Stimulated activated CD4-positive, alpha-beta T cell treated with anti-CD3 and anti-CD28 coated beads, Interleukin-4, amount 100 ng/mL, for 24 hours (primary cell): ENCODE measurements at regions not wholly inside any gene's neighbourhood (a gene's known extent, or its start where the extent isn't known, plus 50 kb on each side); places are given as distances from the start of the nearest gene placed in this dataset.
"Not testable (repeated sequence)": the region's sequence is repeated elsewhere in the genome, so short reads cannot be mapped to it uniquely, and the experiment has no call there.

Experiments used
- DNase-seq: peaks from one replicate; pipeline ENCODE4 v3.0.0-alpha.2; 2020

- no peak for DNase-seq
These were observed 75.2 kb downstream of the TMEM121 start for GRCh38 chr14:105601360-105602242.

GRCh38 chr14:105602243-105602750, 75.9 kb downstream of the TMEM121 start:
- no peak for DNase-seq

GRCh38 chr14:105602799-105603793, 76.7 kb downstream of the TMEM121 start:
- no peak for DNase-seq

GRCh38 chr14:105604531-105605463, 78.4 kb downstream of the TMEM121 start:
- DNase-seq, result not testable (repeated sequence)

GRCh38 chr14:105605464-105606304, 79.3 kb downstream of the TMEM121 start:
- DNase-seq, result no peak

- not testable (repeated sequence) for DNase-seq
These were observed 80.1 kb downstream of the TMEM121 start for GRCh38 chr14:105606305-105606975.

- not testable (repeated sequence) for DNase-seq
These were observed 80.6 kb downstream of the TMEM121 start for GRCh38 chr14:105607025-105607424.

GRCh38 chr14:105614987-105615386, 88.6 kb downstream of the TMEM121 start:
- not testable (repeated sequence) for DNase-seq

- not testable (repeated sequence) for DNase-seq
These were observed 89.8 kb downstream of the TMEM121 start for GRCh38 chr14:105615986-105616801.

- DNase-seq, result no peak
These were observed 90.4 kb downstream of the TMEM121 start for GRCh38 chr14:105616802-105617192.

GRCh38 chr14:105617201-105617777, 90.9 kb downstream of the TMEM121 start:
- no peak for DNase-seq

GRCh38 chr14:105617805-105618204, 91.4 kb downstream of the TMEM121 start:
- not testable (repeated sequence) for DNase-seq

- not testable (repeated sequence) for DNase-seq
These were observed 92.9 kb downstream of the TMEM121 start for GRCh38 chr14:105619324-105619723.

- DNase-seq, result not testable (repeated sequence)
These were observed 93.9 kb downstream of the TMEM121 start for GRCh38 chr14:105620178-105620864.

- not testable (repeated sequence) for DNase-seq
These were observed 94.6 kb downstream of the TMEM121 start for GRCh38 chr14:105620865-105621471.

- not testable (repeated sequence) for DNase-seq
These were observed 95.3 kb downstream of the TMEM121 start for GRCh38 chr14:105621479-105622328.
